Breast epithelium (tissue), 4 donors: ENCODE measurements at regions not wholly inside any gene's neighbourhood (a gene's known extent, or its start where the extent isn't known, plus 50 kb on each side); places are given as distances from the start of the nearest gene placed in this dataset.

Experiments
- DNase-seq, 2 donors: peaks; one replicate each; pipeline ENCODE4 v3.0.0-alpha.2; 2019; ENCODE audit warnings: low spot score in 2 of 2
- H3K27ac ChIP-seq, 2 donors: fragments of 200-600 bp; sonication (generic) in 1 of 2; one replicate each; pipeline ENCODE4 v1.5.1; 2016 to 2019; ENCODE audit warnings: mild to moderate bottlenecking in 1 of 2
- H3K27me3 ChIP-seq, 2 donors: fragments of 200-600 bp; sonication (generic) in 1 of 2; one replicate each; pipeline versions ENCODE4 v1.5.1 to v1.6.0; 2017 to 2019; ENCODE audit warnings: control low read depth in 1 of 2, mild to moderate bottlenecking in 1 of 2
- H3K36me3 ChIP-seq: fragments of 200-600 bp; one replicate; pipeline ENCODE4 v1.5.1; 2019
- H3K4me1 ChIP-seq, 2 donors: fragments of 200-600 bp; sonication (generic); one replicate each; pipeline ENCODE4 v1.5.1; 2016 to 2019; ENCODE audit warnings: control low read depth in 1 of 2
- H3K4me3 ChIP-seq, 3 donors: fragments of 200-600 bp; sonication (generic); 1 replicate in 2 of 3; 2 replicates in 1 of 3; pipeline ENCODE4 v1.5.1; 2016 to 2019; ENCODE audit warnings: mild to moderate bottlenecking in 3 of 3, moderate library complexity in 2 of 3
- H3K9me3 ChIP-seq, 2 donors: fragments of 200-600 bp; sonication (generic) in 1 of 2; one replicate each; pipeline ENCODE4 v1.5.1; 2016 to 2019; ENCODE audit warnings: control low read depth in 1 of 2
- POLR2A ChIP-seq: fragments of 450-650 bp; IDR thresholded peaks from one replicate; pipeline ENCODE4 v1.6.1; 2016; ENCODE audit warnings: antibody characterized with exemption, mild to moderate bottlenecking, moderate library complexity
- POLR2AphosphoS5 ChIP-seq, 3 donors: sonication (generic); formaldehyde crosslinking; IDR thresholded peaks; one replicate each; pipeline ENCODE4 v1.6.1; 2017; ENCODE audit warnings: antibody characterized with exemption in 3 of 3
- intact Hi-C: fragments of 100-400 bp; cut with DNase I; formaldehyde crosslinking; loops from one replicate; pipeline ENCODE4 v1.15.1; 2023; ENCODE audit warnings: low total_unique reads
- TF ChIP-seq, protein P1 (sequence below), 3 donors: fragments of 450-650 bp; IDR thresholded peaks; one replicate each; pipeline ENCODE4 v1.5.1; 2016 to 2017; ENCODE audit warnings: antibody characterized with exemption in 3 of 3, mild to moderate bottlenecking in 3 of 3, moderate library complexity in 3 of 3

DNA sequence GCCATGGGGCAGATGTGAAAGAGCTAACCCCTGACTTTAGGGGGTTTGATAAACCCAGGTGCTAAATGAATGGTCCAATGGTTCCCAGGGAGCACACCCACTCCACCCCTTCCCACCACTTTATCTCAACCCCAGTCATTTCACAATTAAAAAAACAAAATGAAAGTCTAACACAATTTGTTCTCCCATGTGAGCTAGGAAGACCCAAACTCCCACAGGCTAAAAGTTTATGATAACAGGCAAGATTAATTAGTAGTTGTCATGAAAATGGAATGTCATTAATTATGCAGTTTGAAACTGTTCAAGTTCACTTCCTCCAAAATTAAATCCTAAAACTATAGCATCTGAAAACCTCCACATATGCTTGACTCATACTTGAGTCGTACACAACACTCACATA lies 63.3 kb upstream of the TPM1 start:
- no peaks in the 10 kb centered on the region for H3K36me3 ChIP-seq
- no peaks in the 10 kb centered on the region for H3K4me1 ChIP-seq
- H3K9me3 ChIP-seq: no peaks in the 10 kb centered on the region
- no peak overlapping the region for H3K4me3 ChIP-seq
- no peak for DNase-seq
- H3K27me3 ChIP-seq: no peaks in the 10 kb centered on the region
- TF ChIP-seq, protein P1, sequence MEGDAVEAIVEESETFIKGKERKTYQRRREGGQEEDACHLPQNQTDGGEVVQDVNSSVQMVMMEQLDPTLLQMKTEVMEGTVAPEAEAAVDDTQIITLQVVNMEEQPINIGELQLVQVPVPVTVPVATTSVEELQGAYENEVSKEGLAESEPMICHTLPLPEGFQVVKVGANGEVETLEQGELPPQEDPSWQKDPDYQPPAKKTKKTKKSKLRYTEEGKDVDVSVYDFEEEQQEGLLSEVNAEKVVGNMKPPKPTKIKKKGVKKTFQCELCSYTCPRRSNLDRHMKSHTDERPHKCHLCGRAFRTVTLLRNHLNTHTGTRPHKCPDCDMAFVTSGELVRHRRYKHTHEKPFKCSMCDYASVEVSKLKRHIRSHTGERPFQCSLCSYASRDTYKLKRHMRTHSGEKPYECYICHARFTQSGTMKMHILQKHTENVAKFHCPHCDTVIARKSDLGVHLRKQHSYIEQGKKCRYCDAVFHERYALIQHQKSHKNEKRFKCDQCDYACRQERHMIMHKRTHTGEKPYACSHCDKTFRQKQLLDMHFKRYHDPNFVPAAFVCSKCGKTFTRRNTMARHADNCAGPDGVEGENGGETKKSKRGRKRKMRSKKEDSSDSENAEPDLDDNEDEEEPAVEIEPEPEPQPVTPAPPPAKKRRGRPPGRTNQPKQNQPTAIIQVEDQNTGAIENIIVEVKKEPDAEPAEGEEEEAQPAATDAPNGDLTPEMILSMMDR (IDR thresholded peaks at IDR 0.05): no peak
- no peak for TF ChIP-seq POLR2AphosphoS5 (IDR thresholded peaks at IDR 0.05)
- no peak for TF ChIP-seq POLR2A
- H3K27ac ChIP-seq: peak overlapping the region; percentile 71 to 77
- intact Hi-C loops: no loop called here

DNA sequence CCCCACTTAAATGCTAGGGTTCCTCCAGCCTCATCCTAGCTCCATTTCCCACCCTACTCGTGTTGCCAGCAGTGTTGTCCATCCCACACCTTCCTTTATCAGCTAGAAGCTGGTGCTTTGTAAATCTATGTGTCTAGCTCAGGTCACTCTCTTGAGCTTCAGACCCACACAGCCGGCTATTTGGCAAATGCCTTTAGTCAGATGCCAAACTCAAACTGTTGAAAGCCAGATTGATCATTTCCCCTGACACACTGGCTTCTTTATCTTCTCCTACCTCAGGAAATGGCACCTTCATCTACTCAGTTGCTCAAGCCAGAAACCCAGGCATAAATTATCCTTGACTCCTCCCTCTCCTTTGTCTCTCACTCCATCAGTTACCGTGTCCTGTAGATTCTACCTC lies 61.5 kb upstream of the TPM1 start:
- TF ChIP-seq POLR2AphosphoS5 (IDR thresholded peaks at IDR 0.05) (no peak), POLR2A (no peak)
- TF ChIP-seq, protein P1 (IDR thresholded peaks at IDR 0.05): no peak
- Histone ChIP-seq H3K27me3 (no peaks in the 10 kb centered on the region), H3K36me3 (no peaks in the 10 kb centered on the region), H3K9me3 (no peaks in the 10 kb centered on the region), H3K27ac (no peak overlapping the region), H3K4me3 (no peak overlapping the region), H3K4me1 (no peaks in the 10 kb centered on the region)
- no peak for DNase-seq
- intact Hi-C loops: no loop called here

DNA sequence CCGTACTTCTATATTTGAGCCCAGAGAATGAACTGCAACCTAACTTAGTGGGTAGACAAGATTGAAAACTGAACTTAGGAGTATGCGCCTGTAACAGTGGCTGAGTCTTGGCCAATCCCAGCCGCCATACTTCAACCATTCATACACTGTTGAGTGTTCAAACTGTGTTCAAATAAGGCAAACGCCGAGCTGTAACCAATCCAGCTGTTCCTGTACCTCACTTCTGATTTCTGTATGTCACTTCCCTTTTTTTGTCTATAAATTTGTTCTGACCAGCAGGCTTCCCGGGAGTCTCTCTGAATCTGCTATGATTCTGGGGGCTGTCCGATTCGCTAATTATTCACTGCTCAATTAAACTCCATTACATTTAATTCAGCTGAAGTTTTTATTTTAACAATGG lies 58.6 kb upstream of the TPM1 start:
- H3K27me3 ChIP-seq: no peaks in the 10 kb centered on the region
- no peaks in the 10 kb centered on the region for H3K36me3 ChIP-seq
- no peak overlapping the region for H3K4me3 ChIP-seq
- H3K27ac ChIP-seq: no peak overlapping the region
- no peaks in the 10 kb centered on the region for H3K9me3 ChIP-seq
- no peak for DNase-seq
- intact Hi-C loops: no loop called here
- TF ChIP-seq, protein P1 (IDR thresholded peaks at IDR 0.05): no peak
- TF ChIP-seq POLR2AphosphoS5 (IDR thresholded peaks at IDR 0.05): no peak
- TF ChIP-seq POLR2A: no peak
- H3K4me1 ChIP-seq: no peaks in the 10 kb centered on the region

DNA sequence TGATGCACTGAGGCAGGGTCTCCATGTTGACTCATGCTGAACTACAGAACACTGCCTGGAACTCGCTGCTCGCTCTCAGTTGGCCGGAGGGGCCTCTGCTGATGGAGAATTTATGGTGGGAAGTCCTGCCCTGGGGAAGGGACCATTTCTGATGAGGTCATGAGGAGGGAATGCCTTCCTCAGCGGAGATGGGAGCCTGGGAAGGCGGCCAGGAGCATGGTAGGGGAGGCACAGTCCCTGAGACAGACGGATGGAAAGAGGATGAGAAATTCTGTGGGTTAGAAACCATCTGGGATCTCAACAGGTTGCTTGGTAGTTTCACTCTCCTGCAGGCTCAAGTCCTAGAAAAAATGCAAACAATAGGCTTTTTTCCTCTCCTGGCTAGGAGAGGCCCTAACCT lies 56.8 kb upstream of the TPM1 start:
- DNase-seq: no peak
- Histone ChIP-seq H3K9me3 (no peaks in the 10 kb centered on the region), H3K27ac (no peak overlapping the region), H3K36me3 (no peaks in the 10 kb centered on the region), H3K27me3 (no peaks in the 10 kb centered on the region), H3K4me1 (no peaks in the 10 kb centered on the region), H3K4me3 (no peak overlapping the region)
- intact Hi-C loops: no loop called here
- TF ChIP-seq, protein P1 (IDR thresholded peaks at IDR 0.05): no peak

DNA sequence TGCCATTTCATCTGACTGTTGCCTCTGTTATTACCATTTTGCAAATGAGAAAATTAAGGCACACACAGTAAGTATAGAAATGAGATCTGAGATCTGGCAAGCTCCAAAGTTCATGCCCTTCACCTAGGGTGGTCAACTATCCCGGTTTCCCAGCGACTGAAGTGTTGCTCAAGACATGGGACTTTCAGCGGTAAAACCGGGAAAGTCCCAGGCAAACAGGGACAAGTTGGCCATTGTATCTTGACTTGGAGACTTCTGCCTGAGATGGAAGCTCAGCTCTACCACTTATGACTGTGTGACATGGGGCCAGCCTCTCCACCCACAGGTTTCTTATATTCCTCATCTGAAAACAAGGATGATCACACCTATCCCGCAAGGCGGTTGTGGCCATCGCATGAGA lies 55.6 kb upstream of the TPM1 start:
- TF ChIP-seq POLR2AphosphoS5 (IDR thresholded peaks at IDR 0.05) (no peak), POLR2A (no peak)
- TF ChIP-seq, protein P1 (IDR thresholded peaks at IDR 0.05): no peak
- intact Hi-C loops: no loop called here
- no peak for DNase-seq
- Histone ChIP-seq H3K27ac (no peak overlapping the region), H3K4me1 (no peaks in the 10 kb centered on the region), H3K4me3 (no peak overlapping the region), H3K9me3 (no peaks in the 10 kb centered on the region), H3K27me3 (no peaks in the 10 kb centered on the region), H3K36me3 (no peaks in the 10 kb centered on the region)
